ENCODE measurements at regions not wholly inside any gene's neighbourhood (a gene's known extent, or its start where the extent isn't known, plus 50 kb on each side); places are given as distances from the start of the nearest gene placed in this dataset.

GRCh38 chr9:82456642-82457041 lies 468.1 kb downstream of the SPATA31D1 start:
- no peak for TF ChIP-seq MXI1 (conservative IDR thresholded peaks at IDR 0.05; ENCODE audit: poor library complexity, severe bottlenecking)
- no peak for TF ChIP-seq CTCF (IDR thresholded peaks at IDR 0.05; ENCODE audit: poor library complexity, severe bottlenecking)
- TF ChIP-seq POLR2AphosphoS5 (IDR thresholded peaks at IDR 0.05) = no peak
- TF ChIP-seq EP300 (conservative IDR thresholded peaks at IDR 0.05; ENCODE audit: poor library complexity, severe bottlenecking) = no peak
- TF ChIP-seq, protein P1, sequence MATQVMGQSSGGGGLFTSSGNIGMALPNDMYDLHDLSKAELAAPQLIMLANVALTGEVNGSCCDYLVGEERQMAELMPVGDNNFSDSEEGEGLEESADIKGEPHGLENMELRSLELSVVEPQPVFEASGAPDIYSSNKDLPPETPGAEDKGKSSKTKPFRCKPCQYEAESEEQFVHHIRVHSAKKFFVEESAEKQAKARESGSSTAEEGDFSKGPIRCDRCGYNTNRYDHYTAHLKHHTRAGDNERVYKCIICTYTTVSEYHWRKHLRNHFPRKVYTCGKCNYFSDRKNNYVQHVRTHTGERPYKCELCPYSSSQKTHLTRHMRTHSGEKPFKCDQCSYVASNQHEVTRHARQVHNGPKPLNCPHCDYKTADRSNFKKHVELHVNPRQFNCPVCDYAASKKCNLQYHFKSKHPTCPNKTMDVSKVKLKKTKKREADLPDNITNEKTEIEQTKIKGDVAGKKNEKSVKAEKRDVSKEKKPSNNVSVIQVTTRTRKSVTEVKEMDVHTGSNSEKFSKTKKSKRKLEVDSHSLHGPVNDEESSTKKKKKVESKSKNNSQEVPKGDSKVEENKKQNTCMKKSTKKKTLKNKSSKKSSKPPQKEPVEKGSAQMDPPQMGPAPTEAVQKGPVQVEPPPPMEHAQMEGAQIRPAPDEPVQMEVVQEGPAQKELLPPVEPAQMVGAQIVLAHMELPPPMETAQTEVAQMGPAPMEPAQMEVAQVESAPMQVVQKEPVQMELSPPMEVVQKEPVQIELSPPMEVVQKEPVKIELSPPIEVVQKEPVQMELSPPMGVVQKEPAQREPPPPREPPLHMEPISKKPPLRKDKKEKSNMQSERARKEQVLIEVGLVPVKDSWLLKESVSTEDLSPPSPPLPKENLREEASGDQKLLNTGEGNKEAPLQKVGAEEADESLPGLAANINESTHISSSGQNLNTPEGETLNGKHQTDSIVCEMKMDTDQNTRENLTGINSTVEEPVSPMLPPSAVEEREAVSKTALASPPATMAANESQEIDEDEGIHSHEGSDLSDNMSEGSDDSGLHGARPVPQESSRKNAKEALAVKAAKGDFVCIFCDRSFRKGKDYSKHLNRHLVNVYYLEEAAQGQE (IDR thresholded peaks at IDR 0.05; ENCODE audit: borderline replicate concordance) = no peak
- no peak for TF ChIP-seq EZH2 (IDR thresholded peaks at IDR 0.05; ENCODE audit: borderline replicate concordance, insufficient read depth, low read length, poor library complexity, severe bottlenecking)
